ENCODE measurements at regions not wholly inside any gene's neighbourhood (a gene's known extent, or its start where the extent isn't known, plus 50 kb on each side); places are given as distances from the start of the nearest gene placed in this dataset.

GRCh38 chr9:89775641-89776040, 170.8 kb downstream of the GADD45G start:
- Histone ChIP-seq H3K4me1 (replicated peaks in 1 of 2) (no peaks in the 10 kb centered on the region), H3K36me3 (replicated peaks in 1 of 2) (no peaks in the 10 kb centered on the region), H3K27me3 (no peaks in the 10 kb centered on the region), H3K9me3 (replicated peaks in 1 of 3) (no peaks in the 10 kb centered on the region), H3K4me3 (no peak overlapping the region), H3K27ac (no peak overlapping the region)
- intact Hi-C loops (cut with DNase I) = no loop called here
- TF ChIP-seq POLR2A (IDR thresholded peaks at IDR 0.05) = no peak
- TF ChIP-seq CTCF (IDR thresholded peaks at IDR 0.05) = no peak
- WGBS, 4 donors = 86 to 97% (median 88%) methylated on average over 4 to 6 of the region's 6 CpGs
- DNase-seq = no peak

GRCh38 chr9:89776795-89777525, 172.1 kb downstream of the GADD45G start:
- Histone ChIP-seq H3K4me1 (replicated peaks in 1 of 2) (peaks cover 6 to 8% of the 10 kb centered on the region in 2 donors), H3K9me3 (replicated peaks in 1 of 3) (no peaks in the 10 kb centered on the region), H3K27me3 (no peaks in the 10 kb centered on the region), H3K27ac (no peak overlapping the region), H3K36me3 (replicated peaks in 1 of 2) (no peaks in the 10 kb centered on the region), H3K4me3 (no peak overlapping the region)
- intact Hi-C loops (cut with DNase I) = no loop called here
- no peak for DNase-seq
- WGBS, 4 donors = 83 to 93% (median 89%) methylated on average over 11 of the region's 11 CpGs
- TF ChIP-seq POLR2A (IDR thresholded peaks at IDR 0.05) (no peak), CTCF (IDR thresholded peaks at IDR 0.05) (no peak)

- DNase-seq = no peak
- Histone ChIP-seq H3K27me3 (no peaks in the 10 kb centered on the region), H3K27ac (no peak overlapping the region), H3K4me1 (replicated peaks in 1 of 2) (peaks cover 12% of the 10 kb centered on the region in 2 donors), H3K36me3 (replicated peaks in 1 of 2) (no peaks in the 10 kb centered on the region), H3K4me3 (no peak overlapping the region), H3K9me3 (replicated peaks in 1 of 3) (no peaks in the 10 kb centered on the region)
- intact Hi-C loops (cut with DNase I) = no loop called here
- WGBS, 4 donors = 61 to 99% (median 74%) methylated on average over 3 to 6 of the region's 6 CpGs
- TF ChIP-seq CTCF (IDR thresholded peaks at IDR 0.05) (no peak), POLR2A (IDR thresholded peaks at IDR 0.05) (no peak)
Measured at GRCh38 chr9:89777544-89777943, 172.7 kb downstream of the GADD45G start.

GRCh38 chr9:89778100-89779090, 173.6 kb downstream of the GADD45G start:
- peaks cover 12% of the 10 kb centered on the region in 2 donors for H3K4me1 ChIP-seq (replicated peaks in 1 of 2)
- TF ChIP-seq POLR2A (IDR thresholded peaks at IDR 0.05) (no peak), CTCF (IDR thresholded peaks at IDR 0.05) (no peak)
- 85 to 90% (median 87%) methylated on average over 21 to 22 of the region's 22 CpGs for WGBS, 4 donors
- no peak overlapping the region for H3K4me3 ChIP-seq
- DNase-seq = no peak
- no peaks in the 10 kb centered on the region for H3K27me3 ChIP-seq
- H3K9me3 ChIP-seq (replicated peaks in 1 of 3) = no peaks in the 10 kb centered on the region
- no peaks in the 10 kb centered on the region for H3K36me3 ChIP-seq (replicated peaks in 1 of 2)
- no peak overlapping the region for H3K27ac ChIP-seq
- intact Hi-C loops (cut with DNase I) = no loop called here
